ENCODE measurements at regions not wholly inside any gene's neighbourhood (a gene's known extent, or its start where the extent isn't known, plus 50 kb on each side); places are given as distances from the start of the nearest gene placed in this dataset.

- H3K27ac Mint-ChIP-seq, result no peak overlapping the region
- DNase-seq, result no peak
- no peaks in the 10 kb centered on the region for H3K36me3 Mint-ChIP-seq (ENCODE audit: low read depth)
- POLR2A ChIA-PET, result no interaction called here
- CTCF ChIA-PET, result no interaction called here
- TF ChIP-seq, protein P1, sequence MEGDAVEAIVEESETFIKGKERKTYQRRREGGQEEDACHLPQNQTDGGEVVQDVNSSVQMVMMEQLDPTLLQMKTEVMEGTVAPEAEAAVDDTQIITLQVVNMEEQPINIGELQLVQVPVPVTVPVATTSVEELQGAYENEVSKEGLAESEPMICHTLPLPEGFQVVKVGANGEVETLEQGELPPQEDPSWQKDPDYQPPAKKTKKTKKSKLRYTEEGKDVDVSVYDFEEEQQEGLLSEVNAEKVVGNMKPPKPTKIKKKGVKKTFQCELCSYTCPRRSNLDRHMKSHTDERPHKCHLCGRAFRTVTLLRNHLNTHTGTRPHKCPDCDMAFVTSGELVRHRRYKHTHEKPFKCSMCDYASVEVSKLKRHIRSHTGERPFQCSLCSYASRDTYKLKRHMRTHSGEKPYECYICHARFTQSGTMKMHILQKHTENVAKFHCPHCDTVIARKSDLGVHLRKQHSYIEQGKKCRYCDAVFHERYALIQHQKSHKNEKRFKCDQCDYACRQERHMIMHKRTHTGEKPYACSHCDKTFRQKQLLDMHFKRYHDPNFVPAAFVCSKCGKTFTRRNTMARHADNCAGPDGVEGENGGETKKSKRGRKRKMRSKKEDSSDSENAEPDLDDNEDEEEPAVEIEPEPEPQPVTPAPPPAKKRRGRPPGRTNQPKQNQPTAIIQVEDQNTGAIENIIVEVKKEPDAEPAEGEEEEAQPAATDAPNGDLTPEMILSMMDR (IDR thresholded peaks at IDR 0.05), result no peak
- ATAC-seq (ENCODE audit: low read depth), result no peak
- peaks cover 2% of the 10 kb centered on the region for H3K9me3 Mint-ChIP-seq
- H3K4me3 Mint-ChIP-seq, result no peak overlapping the region
- intact Hi-C loops (cut with micrococcal nuclease), result no loop called here
- no peaks in the 10 kb centered on the region for H3K27me3 Mint-ChIP-seq
- H3K4me1 Mint-ChIP-seq, result no peaks in the 10 kb centered on the region
Observed at GRCh38 chr2:155157711-155158110, 459.2 kb downstream of the KCNJ3 start.

- Mint-ChIP-seq H3K4me3 (no peak overlapping the region), H3K27me3 (no peaks in the 10 kb centered on the region), H3K27ac (no peak overlapping the region), H3K9me3 (peaks cover 2% of the 10 kb centered on the region), H3K4me1 (no peaks in the 10 kb centered on the region), H3K36me3 (ENCODE audit: low read depth) (no peaks in the 10 kb centered on the region)
- TF ChIP-seq, protein P1 (IDR thresholded peaks at IDR 0.05), result no peak
- ATAC-seq (ENCODE audit: low read depth), result no peak
- CTCF ChIA-PET, result no interaction called here
- DNase-seq, result no peak
- intact Hi-C loops (cut with micrococcal nuclease), result no loop called here
- POLR2A ChIA-PET, result no interaction called here
Observed at GRCh38 chr2:155157065-155157464, 458.6 kb downstream of the KCNJ3 start.

DNA sequence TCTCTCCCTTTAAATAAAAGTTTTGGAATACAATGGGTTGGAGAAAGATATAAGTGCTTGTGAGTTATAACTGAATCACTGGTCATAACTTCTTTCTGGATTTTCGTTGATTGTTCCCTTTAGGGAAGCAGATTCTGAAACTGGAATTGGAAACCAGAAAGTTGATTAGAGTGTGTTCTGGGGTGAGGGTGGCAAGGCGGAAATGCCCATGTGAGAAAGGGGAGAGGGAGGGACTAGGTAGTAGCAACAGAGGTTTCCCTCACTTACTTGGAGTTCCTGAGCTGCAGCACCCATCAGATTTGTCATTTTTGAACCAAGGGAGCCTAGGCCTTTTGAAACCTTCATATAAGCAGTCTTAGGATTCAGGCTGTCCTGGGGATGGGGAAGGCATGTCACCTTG lies 453.4 kb downstream of the KCNJ3 start:
- Mint-ChIP-seq H3K4me1 (no peaks in the 10 kb centered on the region), H3K4me3 (no peak overlapping the region), H3K9me3 (no peaks in the 10 kb centered on the region), H3K27me3 (no peaks in the 10 kb centered on the region), H3K36me3 (ENCODE audit: low read depth) (no peaks in the 10 kb centered on the region), H3K27ac (no peak overlapping the region)
- ATAC-seq (ENCODE audit: low read depth), result no peak
- TF ChIP-seq, protein P1 (IDR thresholded peaks at IDR 0.05), result no peak
- ChIA-PET POLR2A (no interaction called here), CTCF (no interaction called here)
- DNase-seq, result no peak
- intact Hi-C loops (cut with micrococcal nuclease), result no loop called here

- no peak overlapping the region for H3K4me3 Mint-ChIP-seq
- H3K9me3 Mint-ChIP-seq, result no peaks in the 10 kb centered on the region
- TF ChIP-seq, protein P1 (IDR thresholded peaks at IDR 0.05), result no peak
- no peaks in the 10 kb centered on the region for H3K4me1 Mint-ChIP-seq
- CTCF ChIA-PET, result no interaction called here
- no peak overlapping the region for H3K27ac Mint-ChIP-seq
- DNase-seq (no peak), ATAC-seq (ENCODE audit: low read depth) (no peak)
- POLR2A ChIA-PET, result no interaction called here
- no peaks in the 10 kb centered on the region for H3K36me3 Mint-ChIP-seq (ENCODE audit: low read depth)
- intact Hi-C loops (cut with micrococcal nuclease), result no loop called here
- H3K27me3 Mint-ChIP-seq, result no peaks in the 10 kb centered on the region
Observed at GRCh38 chr2:155151472-155151871, 453.0 kb downstream of the KCNJ3 start.

- H3K27me3 Mint-ChIP-seq, result no peaks in the 10 kb centered on the region
- H3K4me3 Mint-ChIP-seq, result no peak overlapping the region
- TF ChIP-seq, protein P1 (IDR thresholded peaks at IDR 0.05), result no peak
- no peaks in the 10 kb centered on the region for H3K36me3 Mint-ChIP-seq (ENCODE audit: low read depth)
- DNase-seq (no peak), ATAC-seq (ENCODE audit: low read depth) (no peak)
- POLR2A ChIA-PET, result no interaction called here
- H3K27ac Mint-ChIP-seq, result no peak overlapping the region
- H3K9me3 Mint-ChIP-seq, result no peaks in the 10 kb centered on the region
- intact Hi-C loops (cut with micrococcal nuclease), result no loop called here
- CTCF ChIA-PET, result no interaction called here
- no peaks in the 10 kb centered on the region for H3K4me1 Mint-ChIP-seq
Observed at GRCh38 chr2:155145758-155146229, 447.3 kb downstream of the KCNJ3 start.

Data from activated B cell treated with CpG ODN at 0.5 μM for 24 hours (primary cell).